Ovary (tissue), 3 donors: ENCODE measurements at regions not wholly inside any gene's neighbourhood (a gene's known extent, or its start where the extent isn't known, plus 50 kb on each side); places are given as distances from the start of the nearest gene placed in this dataset.

ENCODE experiments used
- CTCF ChIP-seq, 3 donors: fragments of 450-650 bp in 2 of 3; fragments of 200-600 bp in 1 of 3; IDR thresholded peaks; one replicate each; pipeline versions ENCODE4 v1.5.1 to v1.8.0; 2016 to 2022; ENCODE audit warnings: antibody characterized with exemption in 3 of 3, mild to moderate bottlenecking in 1 of 3
- EP300 ChIP-seq: sonication (generic); formaldehyde crosslinking; IDR thresholded peaks from one replicate; pipeline ENCODE4 v1.6.1; 2017; ENCODE audit warnings: antibody characterized with exemption
- POLR2A ChIP-seq: fragments of 450-650 bp; IDR thresholded peaks from one replicate; pipeline ENCODE4 v1.6.1; 2017; ENCODE audit warnings: antibody characterized with exemption, mild to moderate bottlenecking, moderate library complexity
- donor health status: DM: no; HTN: no; CAD: no.

GRCh38 chr6:141437685-141438084, 695.0 kb upstream of the GJE1 start:
- TF ChIP-seq CTCF (IDR thresholded peaks at IDR 0.05) (no peak), EP300 (no peak), POLR2A (no peak)
